Suppressor macrophage (primary cell): ENCODE measurements at regions not wholly inside any gene's neighbourhood (a gene's known extent, or its start where the extent isn't known, plus 50 kb on each side); places are given as distances from the start of the nearest gene placed in this dataset.

Experiments
- DNase-seq, 4 experiments: peaks; one replicate each; pipeline ENCODE4 v3.0.0-alpha.2; 2020 to 2022

DNA sequence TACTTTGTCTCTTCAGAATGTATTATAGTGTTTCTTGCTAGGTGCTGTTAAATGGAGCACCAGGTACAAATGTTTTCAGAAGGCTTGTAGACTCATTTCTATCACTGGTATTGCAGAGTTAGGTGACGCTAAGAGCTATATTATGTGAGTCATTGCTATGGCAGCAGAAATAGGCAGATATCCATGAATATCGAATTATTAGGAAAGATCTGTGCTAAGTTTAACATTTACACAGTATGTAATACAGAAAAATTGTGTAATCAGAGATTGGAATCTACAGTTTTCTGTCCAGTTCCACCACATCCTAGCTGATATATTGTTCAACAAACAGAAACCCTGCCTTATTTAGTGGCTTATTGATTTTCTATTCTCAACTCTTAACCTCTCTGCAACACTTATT is 1025.5 kb downstream of the STIM2 start:
- no peak for DNase-seq

GRCh38 chr4:27887646-27888045 is 1027.0 kb downstream of the STIM2 start:
- no peak for DNase-seq

- no peak for DNase-seq
Measured at GRCh38 chr4:27888505-27888904, 1027.9 kb downstream of the STIM2 start.

DNA sequence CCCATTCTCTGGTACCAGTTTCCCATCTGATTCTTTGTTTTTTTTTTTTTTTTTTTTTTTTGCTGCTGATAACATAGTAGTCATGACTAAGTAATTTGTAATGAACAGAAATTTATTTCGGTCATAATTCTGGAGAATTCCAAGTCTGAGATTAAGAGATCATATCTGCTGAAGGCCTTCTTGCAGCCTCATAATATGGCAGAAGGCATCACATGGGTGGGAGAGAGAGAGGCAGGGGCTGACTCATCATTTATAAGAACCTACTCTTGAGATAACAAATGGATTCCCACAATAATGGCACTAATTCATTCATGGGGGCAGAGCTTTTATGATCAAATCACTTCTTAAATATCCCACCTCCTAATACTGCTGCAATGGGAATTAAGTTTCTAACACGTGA is 1034.3 kb downstream of the STIM2 start:
- DNase-seq = no peak

DNA sequence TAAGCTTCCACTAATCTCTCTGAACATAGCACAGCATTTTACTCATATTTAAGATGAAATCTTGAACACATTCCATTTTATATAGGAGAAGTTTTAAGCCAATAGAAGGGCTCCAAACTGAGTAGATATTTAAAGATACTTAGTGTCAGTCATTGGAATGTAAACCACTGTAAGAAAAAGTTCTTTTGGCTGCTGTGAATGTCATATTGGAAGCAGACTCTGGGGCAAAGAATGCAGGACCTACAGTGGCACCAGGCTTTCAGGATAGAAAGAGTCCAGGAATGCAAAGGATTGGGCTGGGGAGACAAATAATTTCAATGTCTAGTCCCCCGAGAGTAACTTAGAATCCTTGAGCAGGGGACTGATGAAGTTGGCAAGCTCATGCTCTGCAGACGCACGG is 1047.7 kb downstream of the STIM2 start:
- no peak for DNase-seq

DNA sequence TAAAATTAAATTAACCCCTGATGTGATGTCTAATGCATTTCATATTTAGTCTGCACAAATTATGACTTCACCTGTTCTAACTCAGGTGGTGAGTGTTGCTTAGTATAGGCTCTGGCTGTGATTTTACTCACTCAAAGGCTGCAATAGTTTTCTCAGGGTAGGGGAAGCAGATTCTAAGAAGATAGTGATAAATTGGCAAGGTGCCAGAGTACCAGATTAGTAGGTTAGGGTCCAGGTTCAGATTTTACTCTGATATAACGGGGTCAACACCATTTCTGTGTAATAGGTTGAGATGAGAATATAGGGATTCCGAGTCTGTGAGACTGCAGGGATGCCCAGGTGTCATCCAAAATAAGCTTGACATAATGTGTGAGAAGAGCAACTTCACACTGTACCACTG is 1049.6 kb downstream of the STIM2 start:
- DNase-seq = no peak

- no peak for DNase-seq
Measured at GRCh38 chr4:27911047-27911446, 1050.4 kb downstream of the STIM2 start.

DNA sequence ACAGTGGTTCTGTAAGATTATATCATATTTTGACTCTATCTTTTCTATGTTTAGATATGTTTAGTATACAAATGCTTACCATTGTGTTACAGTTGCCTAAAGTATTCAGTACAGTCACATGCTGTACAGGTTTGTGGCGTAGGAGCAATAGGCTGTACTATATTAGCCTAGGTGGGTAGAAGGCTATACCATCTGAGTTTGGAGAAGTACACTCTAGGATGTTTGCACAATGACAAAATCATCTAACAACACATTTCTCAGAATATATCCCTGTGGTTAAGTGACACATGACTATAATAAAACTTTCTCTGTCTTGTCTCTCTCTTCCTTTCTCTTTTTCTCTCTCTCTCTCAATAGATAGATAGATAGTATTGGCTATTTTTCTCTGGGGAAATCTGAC is 1053.1 kb downstream of the STIM2 start:
- no peak for DNase-seq

DNA sequence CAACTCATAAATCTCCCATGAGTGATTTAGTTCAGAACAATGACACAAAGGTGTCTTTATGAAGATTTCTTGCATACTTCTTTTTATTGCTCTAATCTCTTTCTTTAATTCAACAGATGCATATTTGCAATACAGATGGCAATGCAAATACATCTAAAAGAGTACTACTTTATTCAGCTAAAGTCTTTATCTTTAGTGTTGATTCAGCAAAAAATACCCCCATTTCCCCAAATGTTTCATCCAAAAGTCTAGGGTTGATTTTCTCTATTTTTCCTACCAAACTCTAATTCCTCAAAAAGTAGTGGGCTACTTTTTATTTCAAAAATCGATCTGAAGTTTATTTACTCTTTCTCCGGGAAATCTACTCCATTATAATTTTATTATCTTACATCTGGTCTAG is 1055.2 kb downstream of the STIM2 start:
- DNase-seq = no peak

GRCh38 chr4:27916452-27917184 is 1056.0 kb downstream of the STIM2 start:
- no peak for DNase-seq

DNA sequence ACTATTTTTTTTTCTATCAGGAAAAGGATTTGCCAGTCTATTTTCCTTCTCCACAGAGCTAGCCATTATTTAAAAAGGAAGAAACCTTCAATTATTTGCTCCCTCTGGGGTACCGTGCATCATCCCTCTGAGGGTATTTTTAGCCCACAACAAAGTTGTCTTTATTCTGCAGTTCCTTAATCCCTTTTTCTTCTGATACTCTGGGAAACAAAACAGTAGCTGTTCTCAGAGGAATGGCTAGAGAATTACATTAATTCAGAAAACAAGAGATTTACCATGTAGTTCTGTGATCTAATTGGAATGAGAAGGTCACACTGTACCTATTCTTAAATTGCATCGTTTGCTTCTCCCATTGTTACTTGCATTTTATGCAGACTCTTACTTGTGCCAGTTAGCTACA is 1056.7 kb downstream of the STIM2 start:
- DNase-seq = no peak

- DNase-seq = no peak
Measured at GRCh38 chr4:27921231-27921630, 1060.6 kb downstream of the STIM2 start.

- DNase-seq = no peak
Measured at GRCh38 chr4:27928761-27929540, 1068.3 kb downstream of the STIM2 start.

- no peak for DNase-seq
Measured at GRCh38 chr4:27930291-27930690, 1069.7 kb downstream of the STIM2 start.

GRCh38 chr4:27930976-27931375 is 1070.3 kb downstream of the STIM2 start:
- no peak for DNase-seq

DNA sequence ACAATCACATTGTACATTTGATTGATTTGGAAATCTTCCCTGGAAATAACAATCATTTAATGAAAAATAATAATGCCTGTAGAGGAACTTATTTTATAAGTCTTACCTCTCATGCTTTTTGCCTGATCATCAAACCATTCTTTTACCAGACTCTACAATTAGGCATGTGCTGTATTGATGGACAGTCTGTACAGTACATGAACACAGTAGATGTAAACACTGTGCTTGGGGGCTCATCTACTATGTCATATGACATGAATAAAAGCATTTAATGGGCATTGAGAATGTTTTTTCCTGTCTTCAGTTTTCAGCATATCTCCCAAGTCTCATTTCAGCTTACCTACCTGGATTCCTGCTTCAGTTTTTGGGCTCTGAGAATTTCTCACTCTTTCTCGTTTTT is 1070.9 kb downstream of the STIM2 start:
- DNase-seq = no peak

GRCh38 chr4:27934871-27935270 is 1074.2 kb downstream of the STIM2 start:
- DNase-seq = no peak

GRCh38 chr4:27946799-27947198 is 1086.2 kb downstream of the STIM2 start:
- no peak for DNase-seq

DNA sequence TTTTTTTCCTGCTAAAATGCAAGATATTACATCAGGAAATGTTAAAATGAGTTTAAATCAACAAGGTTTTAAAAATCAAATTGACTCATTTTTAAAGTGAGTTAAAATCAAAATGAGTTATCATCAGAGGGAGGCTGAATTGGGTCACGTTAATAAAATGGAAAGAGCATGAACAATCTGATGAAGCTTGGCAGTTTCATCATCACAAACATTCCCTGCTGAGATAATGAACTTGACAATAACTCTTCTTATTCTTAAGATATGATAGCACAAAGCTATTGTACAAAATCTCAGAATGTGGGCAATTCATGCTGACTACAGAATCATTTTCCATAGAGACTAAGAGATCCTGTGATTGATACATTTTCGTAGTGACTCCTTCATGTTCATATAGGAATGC is 1086.7 kb downstream of the STIM2 start:
- DNase-seq = no peak

DNA sequence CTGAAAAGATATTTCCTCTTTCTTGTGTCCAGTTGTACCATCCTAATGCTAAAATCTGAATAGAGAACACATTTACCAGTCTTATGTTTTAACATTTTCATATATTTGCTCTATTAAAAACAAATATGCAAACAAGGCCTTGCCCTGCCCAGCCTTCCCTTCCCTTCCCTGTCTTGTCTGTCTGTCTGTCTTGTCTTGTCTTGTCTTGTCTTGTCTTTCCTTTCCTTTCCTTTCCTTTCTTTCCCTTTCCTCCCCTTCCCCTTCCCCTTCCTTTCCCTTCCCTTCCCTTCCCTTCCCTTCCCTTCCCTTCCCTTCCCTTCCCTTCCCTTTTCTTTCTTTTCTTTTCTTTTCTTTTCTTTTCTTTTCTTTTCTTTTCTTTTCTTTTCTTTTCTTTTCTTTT is 1103.5 kb downstream of the STIM2 start:
- DNase-seq = no peak

DNA sequence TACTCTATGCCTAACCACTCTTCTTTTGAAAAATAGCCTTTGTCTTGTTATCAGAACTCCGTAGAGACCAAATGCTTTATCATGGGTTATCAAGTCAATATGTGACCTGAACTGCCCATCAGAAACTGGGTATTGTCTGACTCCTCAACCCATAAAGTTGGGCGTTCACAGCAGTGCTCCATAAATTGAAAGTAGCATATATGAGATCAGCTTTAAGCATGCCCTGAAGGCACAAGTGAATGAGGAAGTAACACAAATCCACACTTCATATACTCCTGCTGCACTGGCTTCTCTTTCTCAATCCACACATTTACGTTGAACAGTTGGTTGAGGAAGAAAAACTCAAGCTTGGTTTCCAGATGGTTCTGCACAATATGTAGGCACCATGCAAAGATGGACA is 1106.0 kb downstream of the STIM2 start:
- no peak for DNase-seq

DNA sequence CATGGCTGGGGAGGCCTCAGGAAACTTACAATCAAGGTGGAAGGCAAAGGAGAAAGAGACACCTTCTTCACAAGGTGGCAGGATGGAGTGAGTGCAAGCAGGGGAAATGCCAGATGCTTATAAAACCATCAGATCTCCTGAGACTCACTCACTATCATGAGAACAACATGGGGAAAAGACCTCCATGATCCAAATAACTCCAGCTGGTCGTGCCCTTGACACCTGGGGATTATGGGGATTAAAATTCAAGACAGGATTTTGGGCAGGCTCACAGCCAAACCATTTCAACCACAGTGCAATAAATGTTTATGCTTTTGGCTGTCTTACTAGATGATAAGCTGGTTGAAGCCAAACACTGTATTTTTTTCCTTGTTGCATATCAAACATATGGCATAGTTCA is 1112.4 kb downstream of the STIM2 start:
- DNase-seq = no peak

DNA sequence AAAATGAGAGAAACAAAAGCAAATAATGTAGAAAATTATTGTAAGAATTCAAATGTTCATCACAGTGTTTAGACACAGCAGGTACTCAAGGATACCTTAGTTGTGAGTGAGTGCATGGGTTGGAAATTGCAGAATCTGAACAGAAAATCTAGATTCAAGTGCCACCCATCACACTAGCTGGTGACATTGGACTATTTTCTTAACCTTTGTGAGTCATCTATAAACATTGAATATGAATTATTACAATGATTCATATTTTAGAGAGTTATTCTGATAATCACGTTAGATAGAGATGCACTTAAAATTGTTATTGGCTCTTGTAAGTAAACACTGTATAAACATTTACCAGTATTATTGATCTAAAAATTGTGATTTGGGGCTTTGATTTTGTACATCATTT is 1113.1 kb downstream of the STIM2 start:
- DNase-seq = no peak

DNA sequence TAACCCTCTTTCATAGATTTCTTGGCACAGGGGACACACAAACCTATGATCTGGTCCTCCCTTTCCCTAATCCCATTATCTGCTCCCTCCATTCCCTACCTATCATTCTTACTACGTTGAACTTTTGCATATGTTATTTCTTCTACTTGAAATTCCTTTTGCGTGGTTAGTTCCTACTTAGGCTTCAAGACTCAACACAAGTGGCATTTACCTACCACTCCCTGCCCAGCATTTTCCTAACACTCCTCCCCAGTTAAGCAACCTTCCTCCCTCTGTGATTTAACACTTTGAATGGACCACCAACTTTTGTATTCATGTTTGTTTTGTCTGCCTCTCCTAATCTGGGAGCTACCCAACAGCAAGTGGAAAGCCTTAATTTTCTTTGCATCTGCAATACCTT is 1113.7 kb downstream of the STIM2 start:
- DNase-seq = no peak
